Transverse colon (tissue), 4 donors: ENCODE measurements at regions not wholly inside any gene's neighbourhood (a gene's known extent, or its start where the extent isn't known, plus 50 kb on each side); places are given as distances from the start of the nearest gene placed in this dataset.

Source experiments
- DNase-seq: peaks from one replicate; pipeline ENCODE4 v3.0.0-alpha.2; 2019
- H3K27ac ChIP-seq, 4 donors: fragments of 200-600 bp; sonication (generic); 2 replicates each; pipeline ENCODE4 v1.5.1; 2016 to 2018; ENCODE audit warnings: inconsistent platforms in 4 of 4
- H3K27me3 ChIP-seq: fragments of 200-600 bp; sonication (generic); 2 replicates; pipeline ENCODE4 v1.5.1; 2017; ENCODE audit warnings: inconsistent platforms
- H3K36me3 ChIP-seq, 4 donors: fragments of 200-600 bp; sonication (generic); 2 replicates each; pipeline ENCODE4 v1.5.1; 2017 to 2019; ENCODE audit warnings: inconsistent platforms in 4 of 4
- H3K4me1 ChIP-seq, 4 donors: fragments of 200-600 bp; sonication (generic); 2 replicates each; pipeline ENCODE4 v1.5.1; 2017 to 2020; ENCODE audit warnings: inconsistent platforms in 4 of 4
- H3K4me3 ChIP-seq, 4 donors: fragments of 200-600 bp; sonication (generic); 1 replicate in 1 of 4; 2 replicates in 3 of 4; pipeline versions ENCODE4 v1.5.1 to v1.6.1; 2017 to 2019; ENCODE audit warnings: inconsistent platforms in 4 of 4
- H3K9me3 ChIP-seq, 2 donors: fragments of 200-600 bp; sonication (generic); 2 replicates each; pipeline ENCODE4 v1.5.1; 2017 to 2019; ENCODE audit warnings: inconsistent platforms in 2 of 2
- CTCF ChIP-seq, 5 experiments: fragments of 200-600 bp in 3 of 5; fragments of 450-650 bp in 2 of 5; sonication (generic) in 3 of 5; IDR thresholded peaks; 1 replicate in 2 of 5; 2 replicates in 3 of 5; pipeline ENCODE4 v1.5.1; 2016 to 2017; ENCODE audit warnings: antibody characterized with exemption in 5 of 5, inconsistent platforms in 3 of 5, mild to moderate bottlenecking in 2 of 5, moderate library complexity in 1 of 5
- EP300 ChIP-seq: sonication (generic); formaldehyde crosslinking; IDR thresholded peaks from one replicate; pipeline ENCODE4 v1.6.1; 2017; ENCODE audit warnings: antibody characterized with exemption, low read depth
- POLR2A ChIP-seq: fragments of 450-650 bp; IDR thresholded peaks from one replicate; pipeline ENCODE4 v1.6.1; 2016; ENCODE audit warnings: antibody characterized with exemption, mild to moderate bottlenecking, moderate library complexity
- POLR2AphosphoS5 ChIP-seq, 3 donors: sonication (generic); formaldehyde crosslinking; IDR thresholded peaks; one replicate each; pipeline ENCODE4 v1.6.1; 2016; ENCODE audit warnings: antibody characterized with exemption in 3 of 3
- WGBS, 2 donors: methylation state at CpG; one replicate each; pipeline ENCODE4 v1.1.5; 2018; ENCODE audit warnings: low coverage in 1 of 2; 5-methylcytosine and 5-hydroxymethylcytosine counted together
- in situ Hi-C, 4 donors: fragments of 200-750 bp; cut with MboI; loops; one replicate each; pipeline versions ENCODE4 v1.15.0 to v1.15.1; 2017; ENCODE audit warnings: low sequenced_read_pairs in 3 of 4, low pct_ligation_motif_present in 1 of 4, low pct_unique_long_range_greater_than_20kb in 1 of 4
- intact Hi-C: fragments of 100-400 bp; cut with DNase I; formaldehyde crosslinking; loops from one replicate; pipeline ENCODE4 v1.15.1; 2023; ENCODE audit warnings: low total_unique reads

- Histone ChIP-seq H3K4me3 (no peak overlapping the region), H3K9me3 (no peaks in the 10 kb centered on the region), H3K27me3 (no peaks in the 10 kb centered on the region), H3K36me3 (no peaks in the 10 kb centered on the region), H3K4me1 (no peaks in the 10 kb centered on the region), H3K27ac (no peak overlapping the region)
- intact Hi-C loops: no loop called here
- WGBS, 2 donors: 80 to 85% methylated on average over 3 to 8 of the region's 8 CpGs
- no peak for DNase-seq
- in situ Hi-C loops: no loop called here
- TF ChIP-seq POLR2AphosphoS5 (IDR thresholded peaks at IDR 0.05) (no peak), EP300 (no peak), CTCF (IDR thresholded peaks at IDR 0.05) (no peak), POLR2A (no peak)
Observed at GRCh38 chr16:26762594-26762993, 304.1 kb upstream of the C16orf82 start.

GRCh38 chr16:26765087-26765486 lies 301.6 kb upstream of the C16orf82 start:
- Histone ChIP-seq H3K36me3 (no peaks in the 10 kb centered on the region), H3K4me1 (no peaks in the 10 kb centered on the region), H3K27ac (no peak overlapping the region), H3K27me3 (no peaks in the 10 kb centered on the region), H3K9me3 (no peaks in the 10 kb centered on the region), H3K4me3 (no peak overlapping the region)
- intact Hi-C loops (no loop called here), in situ Hi-C loops (no loop called here)
- TF ChIP-seq CTCF (IDR thresholded peaks at IDR 0.05): peak in 2 of 5 experiments; percentile 32 to 33
- no peak for TF ChIP-seq POLR2A
- no peak for TF ChIP-seq POLR2AphosphoS5 (IDR thresholded peaks at IDR 0.05)
- no peak for DNase-seq
- 44% methylated on average over 4 of the region's 4 CpGs; no CpG with 5 or more reads in 1 of the 2 donors for WGBS, 2 donors

- H3K27me3 ChIP-seq: peaks cover 2% of the 10 kb centered on the region
- TF ChIP-seq EP300: no peak
- no peak for TF ChIP-seq CTCF (IDR thresholded peaks at IDR 0.05)
- no peak for TF ChIP-seq POLR2A
- TF ChIP-seq POLR2AphosphoS5 (IDR thresholded peaks at IDR 0.05): no peak
- DNase-seq: no peak
- no peaks in the 10 kb centered on the region for H3K36me3 ChIP-seq
- no peak overlapping the region for H3K27ac ChIP-seq
- in situ Hi-C loops: no loop called here
- WGBS, 2 donors: 61 to 65% methylated on average over 5 to 9 of the region's 9 CpGs
- no peaks in the 10 kb centered on the region for H3K4me1 ChIP-seq
- no peak overlapping the region for H3K4me3 ChIP-seq
- no peaks in the 10 kb centered on the region for H3K9me3 ChIP-seq
- intact Hi-C loops: no loop called here
Observed at GRCh38 chr16:26768385-26769010, 298.2 kb upstream of the C16orf82 start.

- TF ChIP-seq POLR2A (no peak), EP300 (no peak), CTCF (IDR thresholded peaks at IDR 0.05) (no peak)
- no peaks in the 10 kb centered on the region for H3K9me3 ChIP-seq
- intact Hi-C loops: no loop called here
- H3K27me3 ChIP-seq: peaks cover 4% of the 10 kb centered on the region
- H3K36me3 ChIP-seq: no peaks in the 10 kb centered on the region
- H3K4me1 ChIP-seq: no peaks in the 10 kb centered on the region
- no peak for DNase-seq
- in situ Hi-C loops: no loop called here
- no peak overlapping the region for H3K4me3 ChIP-seq
- H3K27ac ChIP-seq: no peak overlapping the region
Observed at GRCh38 chr16:26770547-26770946, 296.2 kb upstream of the C16orf82 start.
